MV-4-11 (cell line): ENCODE measurements at regions not wholly inside any gene's neighbourhood (a gene's known extent, or its start where the extent isn't known, plus 50 kb on each side); places are given as distances from the start of the nearest gene placed in this dataset.
A peak's percentile ranks its signal among the peaks of the same experiment; 100 is the strongest.

Experiments used
- DNase-seq: peaks from one replicate; lab custom pipeline; 2025; lab: John Stamatoyannopoulos, UW

DNA sequence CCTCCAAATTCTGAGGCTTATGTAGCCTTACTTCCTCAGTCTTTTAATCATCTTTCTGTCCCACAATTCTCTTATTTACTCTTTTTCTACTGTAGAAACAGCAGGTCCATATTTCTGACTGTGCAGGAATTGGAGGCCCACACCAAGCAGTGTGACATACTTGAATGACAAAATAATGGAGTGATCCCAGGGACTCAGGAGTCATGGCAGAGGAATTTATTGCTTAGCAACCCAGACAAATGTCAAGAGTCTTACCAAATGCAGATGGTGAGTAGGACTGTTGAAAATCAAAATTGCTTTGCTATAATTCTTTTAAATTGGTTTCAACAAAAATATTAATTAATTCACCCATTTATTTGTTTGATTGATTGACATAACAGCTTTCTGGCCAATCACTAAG, 59.9 kb downstream of the HTR1B start:
- DNase-seq, result no peak

DNA sequence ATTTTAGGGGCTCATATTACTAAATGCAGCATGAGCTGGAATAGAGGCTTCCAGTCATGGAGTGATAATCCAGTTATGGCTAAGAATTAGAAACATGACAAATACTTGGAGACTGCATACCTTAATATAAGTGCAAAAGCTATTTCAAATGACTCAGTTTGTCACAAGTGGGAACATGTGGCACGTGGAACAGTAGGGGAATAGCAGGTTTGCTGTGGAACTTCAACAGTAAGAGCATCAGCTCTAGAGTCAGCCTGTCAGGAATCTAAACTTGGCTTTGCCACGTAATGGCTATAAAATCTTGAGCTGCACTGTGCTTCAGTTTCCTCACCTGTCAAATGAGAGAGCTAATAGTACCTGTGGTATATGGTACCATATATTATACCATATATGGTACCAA, 62.1 kb downstream of the HTR1B start:
- DNase-seq, result no peak

DNA sequence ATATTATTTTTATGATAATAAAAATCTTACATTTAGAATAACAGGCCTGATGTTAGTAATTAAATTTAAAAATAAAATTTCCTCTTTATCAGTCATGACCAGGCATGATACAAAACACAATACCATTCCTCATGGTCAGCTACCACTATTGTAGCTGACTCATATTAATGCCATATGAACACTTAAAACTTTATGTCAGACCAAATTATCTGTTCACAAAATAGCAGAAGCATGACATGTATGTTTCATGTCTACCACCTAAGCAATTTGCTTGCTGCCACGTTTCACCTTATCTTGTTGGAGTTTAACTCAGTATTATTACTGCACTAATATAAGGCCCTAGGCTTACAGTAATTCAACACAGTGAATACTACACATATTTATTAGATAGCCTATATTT, 65.7 kb downstream of the HTR1B start:
- no peak for DNase-seq

- DNase-seq, result no peak
Observed at GRCh38 chr6:77389402-77389801, 73.9 kb downstream of the HTR1B start.

DNA sequence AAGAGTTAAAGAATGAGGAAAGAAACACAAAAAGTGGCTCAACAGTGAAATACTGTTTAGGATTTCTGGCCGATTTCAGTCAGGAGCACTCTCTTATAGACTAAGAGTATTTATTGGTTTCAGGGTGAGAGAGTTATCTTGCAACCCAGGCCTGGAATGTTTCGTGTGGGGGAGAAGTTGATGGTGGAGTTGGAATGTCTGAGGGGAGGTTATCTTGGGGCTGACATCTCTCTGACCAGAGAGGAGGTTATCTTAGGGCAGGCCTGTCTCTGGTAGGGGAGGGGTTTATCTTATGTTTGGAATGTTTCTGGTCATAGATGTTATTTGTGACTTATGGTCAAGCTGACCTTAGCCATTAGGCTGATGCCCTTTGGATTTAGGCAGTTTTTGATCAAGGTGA, 80.3 kb downstream of the HTR1B start:
- no peak for DNase-seq

- DNase-seq, result no peak
Observed at GRCh38 chr6:77373955-77374354, 89.3 kb downstream of the HTR1B start.

DNA sequence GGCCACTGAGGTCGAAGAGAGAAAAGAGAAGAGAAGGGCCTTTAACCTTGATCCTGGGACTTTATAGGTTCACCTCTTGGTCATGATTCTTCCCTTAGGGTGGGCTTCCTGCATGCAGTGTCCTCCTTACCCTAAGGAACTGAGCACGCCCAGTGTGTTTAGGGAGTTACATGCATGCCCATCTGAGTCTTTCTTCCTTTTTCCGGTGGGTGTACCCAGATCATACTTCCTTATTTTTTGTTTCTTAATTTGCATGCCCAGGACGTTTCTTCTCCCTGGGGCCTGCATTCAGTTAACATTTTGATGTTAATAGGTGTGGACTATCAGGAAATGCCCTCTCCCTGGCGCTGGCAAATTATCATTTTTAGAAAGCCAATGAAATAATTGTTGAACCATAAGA, 91.5 kb downstream of the HTR1B start:
- DNase-seq, result peak; percentile 64

DNA sequence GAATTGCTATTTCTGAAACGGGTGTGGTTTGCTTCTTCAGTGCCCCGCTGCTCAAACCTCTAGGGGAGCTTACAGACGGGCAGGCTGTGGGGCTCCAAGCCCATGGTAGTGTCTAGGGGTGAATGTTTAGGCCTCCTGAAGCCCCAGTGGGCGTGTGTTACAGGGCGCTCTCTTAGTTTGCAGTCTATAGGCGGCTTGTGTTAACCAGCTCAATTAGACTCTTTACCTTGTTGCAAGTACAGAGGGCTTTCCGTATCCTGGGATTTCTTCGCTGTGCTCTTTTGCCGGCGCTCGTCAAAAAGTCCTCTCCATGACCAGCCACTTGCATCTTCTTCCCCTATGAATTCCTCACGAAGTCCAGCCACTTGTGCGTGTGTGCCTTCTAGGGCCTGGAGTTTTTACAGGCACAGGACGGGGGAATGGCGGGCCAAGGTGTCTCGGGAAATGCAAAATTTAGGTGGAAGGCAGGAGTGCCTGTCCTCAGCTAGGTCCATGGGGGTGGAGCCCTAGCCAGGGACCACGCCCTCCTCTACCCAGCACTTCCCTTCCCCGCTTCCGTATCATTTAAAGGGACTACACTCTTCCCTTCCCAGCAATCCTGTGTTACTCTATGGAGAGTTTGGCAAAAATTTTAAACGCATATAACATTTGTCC, 94.5 kb downstream of the HTR1B start:
- DNase-seq, result peak; percentile 39

- no peak for DNase-seq
Observed at GRCh38 chr6:77366798-77367197, 96.5 kb downstream of the HTR1B start.

DNA sequence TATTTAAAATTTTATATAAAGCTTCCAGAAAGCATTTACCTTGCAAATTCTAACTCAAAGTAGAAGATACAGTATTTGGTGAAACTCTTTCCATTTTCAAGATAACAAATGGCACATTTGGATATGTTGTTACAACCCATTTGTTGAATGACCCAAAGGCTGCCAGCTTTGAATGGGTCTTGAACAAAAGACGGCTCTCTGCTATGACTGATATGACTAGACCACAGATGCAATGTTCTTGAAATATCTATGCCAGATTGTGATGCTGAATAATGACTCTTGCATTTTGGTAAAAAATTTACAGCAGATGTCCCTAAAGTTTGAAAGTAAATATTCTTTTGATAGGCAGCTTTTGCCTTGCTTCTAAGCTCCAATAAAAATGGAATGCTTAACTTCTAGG, 99.6 kb downstream of the HTR1B start:
- no peak for DNase-seq

- no peak for DNase-seq
Observed at GRCh38 chr6:77362055-77362454, 101.2 kb downstream of the HTR1B start.

- no peak for DNase-seq
Observed at GRCh38 chr6:77361018-77361417, 102.3 kb downstream of the HTR1B start.

- no peak for DNase-seq
Observed at GRCh38 chr6:77356821-77357220, 106.5 kb downstream of the HTR1B start.

DNA sequence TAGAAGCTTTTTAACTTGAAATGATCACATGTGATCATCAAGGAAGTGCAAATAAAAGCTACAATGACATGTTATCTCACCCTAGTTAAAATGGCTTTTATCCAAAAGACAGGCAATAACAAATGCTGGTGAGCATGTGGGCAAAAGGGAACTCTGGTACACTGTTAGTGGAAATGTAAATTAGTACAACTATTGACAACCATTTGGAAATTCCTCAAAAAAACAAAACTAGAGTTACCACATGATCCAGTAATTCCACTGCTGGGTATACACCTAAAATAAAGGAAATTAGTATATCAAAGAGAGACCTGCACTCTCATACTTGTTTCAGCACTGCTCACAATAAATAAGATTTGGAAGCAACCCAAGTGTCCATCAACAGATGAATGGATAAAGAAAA, 108.7 kb downstream of the HTR1B start:
- DNase-seq, result no peak

DNA sequence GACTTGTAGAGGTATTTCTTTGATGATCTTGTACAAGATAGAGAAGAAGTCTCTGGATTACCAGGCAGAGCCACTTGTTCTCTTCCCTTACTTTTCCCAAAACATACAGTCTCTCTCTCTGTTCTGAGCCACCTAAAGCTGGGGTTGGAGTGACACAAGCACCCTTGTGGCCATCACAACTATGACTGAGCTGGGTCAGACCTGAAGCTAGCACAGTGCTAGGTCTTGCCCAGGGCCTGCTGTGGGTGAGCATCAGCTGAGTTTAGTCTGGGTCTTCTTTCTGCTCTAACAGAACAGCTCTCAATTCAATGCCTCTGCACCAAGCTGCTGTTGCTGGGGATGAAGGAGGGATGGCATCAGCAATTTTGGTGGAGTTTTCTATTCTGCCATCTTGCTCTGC, 110.2 kb downstream of the HTR1B start:
- DNase-seq, result no peak

DNA sequence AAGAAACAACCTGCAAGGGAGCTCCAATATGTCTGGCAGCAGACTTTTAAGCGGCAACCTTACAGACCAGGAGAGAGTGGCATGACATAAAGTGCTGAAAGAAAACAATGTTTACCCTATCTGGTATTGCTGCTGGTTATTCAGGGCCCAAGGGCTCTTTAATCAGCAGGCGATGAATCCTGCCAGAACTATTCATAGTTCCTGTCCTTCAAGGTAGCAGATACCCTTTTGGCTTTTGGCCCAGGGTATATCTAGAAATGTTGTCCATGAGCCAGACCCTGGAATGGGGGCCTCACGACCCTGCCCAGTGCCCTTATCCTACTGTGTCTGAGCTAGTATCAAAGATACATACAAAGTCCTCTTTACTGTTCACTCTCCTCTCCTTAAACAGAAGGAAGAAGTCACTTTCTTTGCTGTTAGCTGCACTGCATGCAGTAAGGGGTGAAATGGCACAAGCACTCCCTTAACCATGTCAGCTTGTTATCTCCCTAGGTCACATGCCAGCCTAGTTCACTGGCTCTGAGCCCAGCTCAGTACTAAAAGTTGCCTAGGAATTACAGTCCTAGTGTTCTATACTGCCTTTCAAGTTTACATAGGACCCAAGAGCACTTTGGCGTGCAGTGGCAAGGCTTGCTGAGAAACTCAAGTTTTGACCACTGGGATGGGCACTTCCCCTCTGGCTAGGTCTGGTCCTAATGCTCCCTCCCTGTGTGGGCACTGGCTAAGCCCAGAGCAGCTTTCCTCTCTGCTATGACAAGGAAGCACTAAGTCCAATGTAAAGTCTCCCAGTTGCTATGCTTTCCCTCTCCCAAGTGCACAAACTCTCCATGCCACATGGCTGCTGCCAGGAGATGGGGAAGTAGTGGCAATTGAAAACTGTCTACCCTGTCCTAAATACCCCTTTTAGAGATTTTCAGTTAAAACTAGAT, 122.0 kb downstream of the HTR1B start:
- DNase-seq, result no peak

DNA sequence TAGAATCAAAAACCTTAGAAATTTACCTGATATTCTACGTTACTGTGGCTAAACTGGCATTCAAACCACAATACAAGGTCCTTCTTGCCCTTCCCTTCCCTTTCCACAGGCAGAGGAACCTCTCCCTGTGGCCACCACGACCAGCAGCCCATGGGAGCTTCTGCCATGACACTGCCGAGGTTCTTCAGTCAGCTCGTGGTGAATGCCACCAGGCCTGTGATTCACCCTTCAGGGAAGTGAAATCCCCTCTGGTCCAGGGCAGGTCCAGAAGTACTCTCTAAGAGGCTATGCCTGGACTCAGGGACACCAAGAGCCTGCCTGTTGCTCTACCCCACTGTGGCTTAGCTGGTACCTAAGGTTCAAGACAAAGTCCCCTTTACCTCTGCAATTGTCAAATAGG, 123.0 kb downstream of the HTR1B start:
- peak; percentile 0 for DNase-seq

GRCh38 chr6:77339926-77340325, 123.4 kb downstream of the HTR1B start:
- DNase-seq, result no peak

GRCh38 chr6:77337392-77337791, 125.9 kb downstream of the HTR1B start:
- no peak for DNase-seq

DNA sequence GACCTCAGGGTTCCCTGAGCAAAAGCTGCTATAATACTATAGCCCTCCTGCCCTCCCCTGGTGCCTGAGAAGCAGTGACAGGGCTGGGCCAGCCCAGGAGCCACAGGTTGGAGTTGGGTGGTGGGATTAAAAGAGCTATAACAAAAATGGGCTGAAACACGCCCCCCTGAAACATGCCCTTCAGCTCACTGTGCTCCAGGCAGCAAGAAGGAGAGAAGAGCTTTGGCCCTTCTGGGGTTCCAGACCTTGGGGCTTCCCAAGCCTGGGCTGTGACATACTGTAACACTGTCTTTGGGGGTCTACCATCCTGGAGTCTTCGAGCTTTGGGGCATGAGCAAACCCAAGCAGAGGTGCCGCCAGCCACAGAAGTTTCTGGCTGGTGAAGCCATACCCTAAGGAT, 129.2 kb downstream of the HTR1B start:
- DNase-seq, result no peak

DNA sequence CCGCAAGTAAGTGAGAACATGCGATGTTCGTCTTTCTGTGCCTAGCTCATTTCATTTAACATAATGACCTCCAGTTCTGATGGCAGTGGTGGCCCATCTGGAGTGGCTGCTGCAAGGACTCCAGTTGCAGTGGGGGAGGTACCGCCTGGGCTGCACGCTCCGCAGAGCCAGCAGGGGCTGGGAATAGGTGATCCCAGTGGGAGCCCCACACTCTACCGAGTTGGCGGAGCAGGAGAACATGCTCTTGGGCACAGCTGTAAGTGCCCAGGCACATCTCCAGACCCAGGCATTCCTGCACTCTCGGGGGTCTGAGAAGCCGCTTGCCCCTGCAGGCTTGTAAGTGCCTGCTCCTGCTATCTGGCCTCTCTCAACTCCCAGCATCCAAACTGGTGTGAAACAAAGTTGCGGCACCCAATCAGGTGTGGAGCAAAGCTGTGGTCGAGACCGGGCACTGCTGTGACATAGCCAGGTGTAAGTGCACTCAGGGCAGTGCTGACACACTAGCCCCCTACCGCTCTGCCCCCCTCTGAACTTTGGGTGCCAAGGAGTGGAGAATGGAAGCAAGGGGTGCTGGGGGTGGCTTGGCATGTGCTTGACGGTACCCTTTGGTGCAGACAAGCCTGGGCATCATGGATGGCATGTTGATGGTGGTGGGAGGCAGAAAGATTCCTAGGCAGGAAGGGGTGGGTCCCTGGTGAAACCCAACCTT, 130.2 kb downstream of the HTR1B start:
- no peak for DNase-seq

GRCh38 chr6:77326711-77327110, 136.6 kb downstream of the HTR1B start:
- no peak for DNase-seq

DNA sequence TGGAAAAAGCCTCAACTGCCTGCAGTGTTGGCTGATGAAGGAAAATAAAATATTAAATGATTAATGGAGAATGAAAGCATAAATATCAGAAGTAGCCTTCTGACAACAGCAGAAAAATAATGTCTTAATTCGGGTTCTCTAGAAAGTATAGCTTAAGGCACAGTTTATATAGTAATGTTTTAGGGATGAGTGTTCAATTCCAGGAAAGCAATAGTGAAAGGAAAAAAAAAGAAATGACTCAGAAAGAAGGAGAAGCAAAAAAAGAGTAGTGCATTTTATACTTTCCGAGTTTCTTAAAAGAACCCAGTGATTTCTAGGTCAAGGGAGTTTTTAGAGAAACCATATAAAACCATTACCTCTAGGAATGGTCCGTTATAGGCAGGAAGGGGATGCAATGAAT, 137.3 kb downstream of the HTR1B start:
- no peak for DNase-seq
